ENCODE measurements at regions not wholly inside any gene's neighbourhood (a gene's known extent, or its start where the extent isn't known, plus 50 kb on each side); places are given as distances from the start of the nearest gene placed in this dataset.

- peaks cover 5% of the 10 kb centered on the region for H3K9me3 Mint-ChIP-seq
- TF ChIP-seq CTCF (conservative IDR thresholded peaks at IDR 0.05) = no peak
Measured at GRCh38 chr2:22420076-22420475, 964.9 kb upstream of the KLHL29 start.

GRCh38 chr2:22442051-22442450 is 942.9 kb upstream of the KLHL29 start:
- H3K27ac Mint-ChIP-seq = no peak overlapping the region
- no peak overlapping the region for H3K4me3 Mint-ChIP-seq
- no peaks in the 10 kb centered on the region for H3K9me3 Mint-ChIP-seq
- H3K27me3 Mint-ChIP-seq = peaks cover 8% of the 10 kb centered on the region
- no peaks in the 10 kb centered on the region for H3K4me1 Mint-ChIP-seq (ENCODE audit: unreplicated experiment)
- no peaks in the 10 kb centered on the region for H3K36me3 Mint-ChIP-seq
- TF ChIP-seq CTCF (conservative IDR thresholded peaks at IDR 0.05) = no peak
- no peak for DNase-seq (ENCODE audit: extremely low spot score, unreplicated experiment)

More at GRCh38 chr2:22420076-22420475, 964.9 kb upstream of the KLHL29 start:
- Mint-ChIP-seq H3K36me3 (no peaks in the 10 kb centered on the region), H3K27me3 (no peaks in the 10 kb centered on the region), H3K27ac (no peak overlapping the region), H3K4me3 (no peak overlapping the region), H3K4me1 (ENCODE audit: unreplicated experiment) (no peaks in the 10 kb centered on the region)
- DNase-seq (ENCODE audit: extremely low spot score, unreplicated experiment) = no peak

- H3K27ac Mint-ChIP-seq = no peak overlapping the region
- H3K4me1 Mint-ChIP-seq (ENCODE audit: unreplicated experiment) = no peaks in the 10 kb centered on the region
- H3K9me3 Mint-ChIP-seq = peaks cover 8% of the 10 kb centered on the region
- no peak for TF ChIP-seq CTCF (conservative IDR thresholded peaks at IDR 0.05)
- H3K27me3 Mint-ChIP-seq = peaks cover 8% of the 10 kb centered on the region
- H3K4me3 Mint-ChIP-seq = no peak overlapping the region
- DNase-seq (ENCODE audit: extremely low spot score, unreplicated experiment) = no peak
- no peaks in the 10 kb centered on the region for H3K36me3 Mint-ChIP-seq
Measured at GRCh38 chr2:22444281-22444680, 940.7 kb upstream of the KLHL29 start.

- Mint-ChIP-seq H3K27ac (no peak overlapping the region), H3K36me3 (no peaks in the 10 kb centered on the region), H3K4me1 (ENCODE audit: unreplicated experiment) (peaks cover 9% of the 10 kb centered on the region), H3K9me3 (peaks cover 8% of the 10 kb centered on the region), H3K4me3 (no peak overlapping the region), H3K27me3 (no peaks in the 10 kb centered on the region)
- no peak for DNase-seq (ENCODE audit: extremely low spot score, unreplicated experiment)
- TF ChIP-seq CTCF (conservative IDR thresholded peaks at IDR 0.05) = no peak
Measured at GRCh38 chr2:22449696-22450095, 935.3 kb upstream of the KLHL29 start.

GRCh38 chr2:22450831-22451230 is 934.1 kb upstream of the KLHL29 start:
- Mint-ChIP-seq H3K4me3 (no peak overlapping the region), H3K4me1 (ENCODE audit: unreplicated experiment) (peaks cover 13% of the 10 kb centered on the region), H3K27ac (no peak overlapping the region), H3K36me3 (no peaks in the 10 kb centered on the region), H3K27me3 (no peaks in the 10 kb centered on the region), H3K9me3 (peaks cover 8% of the 10 kb centered on the region)
- no peak for DNase-seq (ENCODE audit: extremely low spot score, unreplicated experiment)
- no peak for TF ChIP-seq CTCF (conservative IDR thresholded peaks at IDR 0.05)
